G401.6 (cell line): ENCODE measurements at regions not wholly inside any gene's neighbourhood (a gene's known extent, or its start where the extent isn't known, plus 50 kb on each side); places are given as distances from the start of the nearest gene placed in this dataset.

Experiments
- FAIRE-seq: peaks from 2 replicates; lab custom pipeline; 2012; peaks lifted over from hg19 to GRCh38; lab: Jason Lieb, UNC

DNA sequence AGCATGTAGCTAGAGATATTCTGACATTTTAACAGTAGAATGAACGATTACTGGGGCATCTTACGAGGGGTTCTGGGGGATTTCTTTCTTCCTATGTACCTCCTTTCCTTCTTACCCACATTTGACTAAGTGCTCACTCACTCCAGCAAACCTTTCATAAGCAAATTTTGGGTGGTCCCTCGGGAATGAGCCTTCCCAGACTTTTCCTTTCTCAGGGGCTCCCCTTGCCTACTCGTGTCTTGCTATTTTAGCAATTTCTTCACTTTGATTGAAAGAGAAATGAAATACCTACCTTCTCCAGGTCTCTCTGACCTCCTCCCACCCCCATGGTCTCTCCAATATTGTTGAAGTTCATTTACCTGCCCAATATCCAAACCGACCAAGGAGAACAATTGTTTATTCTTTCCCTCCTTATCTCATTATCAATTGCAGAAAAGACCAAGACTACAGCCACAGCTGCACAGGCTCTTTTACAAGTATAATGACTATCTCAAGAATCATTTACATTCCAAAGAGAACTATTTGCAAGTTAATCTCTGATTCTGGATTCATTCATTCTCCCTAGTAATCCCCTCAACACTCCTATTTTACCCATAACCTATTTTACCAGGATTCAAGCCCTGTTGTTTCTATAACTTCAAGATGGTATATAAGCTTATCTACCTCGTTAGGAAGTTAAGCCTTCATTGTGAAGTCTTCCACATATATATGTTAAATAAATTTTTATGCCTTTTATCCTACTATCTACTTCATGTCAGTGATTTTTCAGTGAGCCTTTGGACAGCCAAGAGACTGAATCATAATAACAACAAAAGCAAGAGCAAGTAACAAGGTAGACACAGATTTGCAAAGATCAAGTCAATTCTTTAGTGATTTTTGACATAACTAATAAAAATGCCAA, 480.6 kb downstream of the IPMK start:
- no peak for FAIRE-seq

DNA sequence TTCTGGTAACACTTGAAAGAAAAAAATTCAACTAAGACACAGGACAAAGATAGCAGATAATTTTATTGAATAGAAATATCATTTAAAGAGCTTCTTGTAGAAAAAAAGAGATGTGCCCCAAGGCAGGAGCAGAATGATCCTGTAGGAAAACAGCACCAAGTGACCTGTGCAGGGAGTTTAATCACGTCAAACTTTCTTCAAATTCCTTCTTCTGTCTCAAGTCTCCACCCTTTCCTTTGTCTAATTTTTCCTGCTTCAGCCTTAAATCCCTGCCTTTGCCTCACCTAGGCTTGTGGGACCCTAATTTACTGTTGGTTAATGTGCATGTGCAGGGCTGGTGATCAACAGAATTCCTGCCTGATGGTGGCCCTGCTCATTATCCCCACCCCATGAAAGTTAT, 481.4 kb downstream of the IPMK start:
- FAIRE-seq: no peak

GRCh38 chr10:57785546-57785945, 482.1 kb downstream of the IPMK start:
- FAIRE-seq: no peak

DNA sequence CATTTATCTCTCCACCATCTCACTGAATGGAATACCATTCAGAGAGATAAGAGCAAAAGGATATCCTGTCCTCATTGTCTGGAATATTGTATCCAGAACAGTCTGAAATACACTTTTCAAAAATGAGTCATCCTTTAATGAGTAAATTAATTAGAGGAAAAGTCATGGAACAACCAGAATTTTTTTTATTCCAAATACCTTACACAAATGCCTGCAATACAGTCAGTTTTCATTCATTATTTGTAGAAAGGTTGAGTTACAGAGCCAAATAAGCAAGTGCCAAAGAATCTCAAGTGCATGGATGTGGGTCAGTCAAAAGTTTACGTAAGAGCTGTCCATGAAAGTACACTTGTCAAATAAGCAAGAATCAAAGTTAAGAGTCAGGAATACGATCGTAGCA, 482.6 kb downstream of the IPMK start:
- no peak for FAIRE-seq

- FAIRE-seq: no peak
Observed at GRCh38 chr10:57776688-57777432, 490.8 kb downstream of the IPMK start.

DNA sequence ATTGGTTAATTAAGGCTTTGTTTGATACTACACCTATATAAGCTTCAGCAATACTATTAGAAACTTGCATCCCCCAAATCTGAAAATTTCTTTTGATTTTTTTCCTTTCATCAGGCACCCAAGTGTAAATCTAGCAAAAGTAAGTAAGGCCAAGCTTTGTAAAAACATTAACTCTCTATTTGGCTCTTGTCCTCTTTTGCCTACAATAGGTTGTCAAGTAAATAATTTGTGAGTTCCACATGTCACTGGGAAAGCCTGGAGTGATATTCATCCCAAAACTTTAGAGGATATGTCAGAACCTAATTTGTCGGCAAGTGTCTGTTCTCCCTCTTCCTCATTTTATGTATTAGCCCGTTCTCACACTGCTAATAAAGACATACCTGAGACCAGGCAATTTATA, 492.4 kb downstream of the IPMK start:
- FAIRE-seq: no peak

DNA sequence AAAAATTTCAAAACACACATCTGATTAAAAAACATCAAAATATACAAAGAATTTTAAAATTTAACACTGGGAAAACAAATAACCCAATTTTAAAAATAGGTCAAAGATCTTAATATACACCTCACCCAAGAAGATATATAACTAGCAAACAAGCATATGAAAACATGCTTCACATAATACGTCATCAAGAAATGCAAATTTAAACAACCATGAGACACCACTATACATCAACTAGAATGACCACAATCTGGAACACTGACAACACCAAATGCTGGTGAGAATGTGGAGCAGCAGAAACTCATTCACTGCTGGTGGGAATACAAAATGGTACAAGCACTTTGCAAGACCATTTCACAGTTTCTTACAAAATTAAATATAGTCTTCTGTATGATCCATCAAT, 498.4 kb downstream of the IPMK start:
- no peak for FAIRE-seq

GRCh38 chr10:57759777-57760176, 507.9 kb downstream of the IPMK start:
- FAIRE-seq: no peak

DNA sequence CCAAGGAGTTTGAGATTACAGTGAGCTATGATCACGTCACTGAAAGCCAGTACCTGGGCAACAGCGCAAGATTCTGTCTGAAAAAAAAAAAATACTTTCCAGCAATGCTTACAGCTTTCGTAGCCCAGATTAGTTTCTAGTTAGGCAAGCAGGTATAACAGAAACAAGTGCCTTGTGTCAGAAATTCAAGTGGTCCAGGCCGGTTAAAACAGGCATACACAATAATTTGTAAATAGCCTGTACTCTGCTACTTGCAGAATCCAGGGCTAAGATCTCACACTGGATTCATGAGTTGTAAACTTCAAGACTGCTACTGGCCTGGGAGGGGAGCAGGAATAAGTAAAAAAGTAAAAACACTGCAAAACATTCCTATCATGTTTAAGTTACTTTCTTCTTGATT, 512.9 kb downstream of the IPMK start:
- no peak for FAIRE-seq

GRCh38 chr10:57743711-57744110, 524.0 kb downstream of the IPMK start:
- no peak for FAIRE-seq

DNA sequence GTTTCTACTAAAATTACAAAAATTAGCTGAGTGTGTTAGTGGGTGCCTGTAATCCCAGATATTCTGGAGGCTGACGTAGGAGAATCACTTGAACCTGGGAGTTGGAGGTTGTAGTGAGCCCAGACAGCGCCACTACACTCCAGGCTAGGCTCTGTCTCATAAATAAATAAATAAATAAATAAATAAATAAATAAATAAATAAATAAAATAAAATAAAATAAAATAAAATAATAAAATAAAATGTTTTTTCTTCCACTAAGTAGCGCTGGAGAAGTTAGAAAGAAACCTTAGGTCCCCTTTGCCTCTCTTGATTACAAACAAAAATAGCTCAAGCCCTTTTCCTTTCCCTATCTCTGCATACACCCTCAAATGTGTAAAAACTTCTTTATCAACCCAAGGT, 525.9 kb downstream of the IPMK start:
- FAIRE-seq: no peak

DNA sequence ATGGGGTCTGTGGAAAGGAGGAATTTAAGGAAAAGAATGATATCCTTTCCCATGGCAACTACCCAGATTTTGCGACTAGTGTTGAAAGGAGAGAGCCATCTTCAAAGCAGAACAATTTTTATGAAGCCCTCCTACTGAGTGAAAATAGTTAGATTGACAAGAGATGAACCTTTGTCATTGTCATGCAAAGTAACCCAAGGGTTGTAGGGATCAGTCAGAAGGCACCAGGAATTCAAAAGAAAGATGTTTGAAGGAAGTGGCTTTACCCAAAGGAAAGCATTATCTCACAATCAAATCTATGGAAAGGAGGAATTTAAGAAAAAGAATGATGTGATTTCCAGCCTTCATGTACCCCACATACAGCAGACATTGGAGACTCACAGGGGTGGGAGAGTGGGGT, 544.4 kb downstream of the IPMK start:
- FAIRE-seq: no peak

- no peak for FAIRE-seq
Observed at GRCh38 chr10:57716884-57717283, 550.8 kb downstream of the IPMK start.

- FAIRE-seq: no peak
Observed at GRCh38 chr10:57715233-57715632, 552.5 kb downstream of the IPMK start.

GRCh38 chr10:57707300-57707658, 560.4 kb downstream of the IPMK start:
- no peak for FAIRE-seq

GRCh38 chr10:57706576-57707299, 561.0 kb downstream of the IPMK start:
- no peak for FAIRE-seq

DNA sequence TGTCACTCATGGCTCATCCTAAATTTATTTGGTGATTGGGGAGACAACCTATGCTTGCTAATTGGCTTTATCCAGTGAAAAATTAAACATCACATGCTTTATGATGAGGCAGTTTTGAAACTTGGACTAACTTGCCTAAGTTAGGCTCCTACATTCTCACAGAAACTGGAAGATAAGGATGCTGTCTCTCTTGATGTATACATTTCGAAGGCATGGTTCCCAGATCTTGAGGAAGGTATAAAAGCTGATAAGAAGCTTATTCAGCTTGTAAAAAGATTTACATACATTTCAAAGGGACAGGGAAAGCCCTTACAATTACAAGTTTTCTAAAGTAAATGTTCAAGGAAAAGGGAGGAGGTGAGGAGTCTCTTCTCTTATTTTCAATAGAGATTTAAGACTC, 561.7 kb downstream of the IPMK start:
- FAIRE-seq: no peak

GRCh38 chr10:57699944-57700343, 567.8 kb downstream of the IPMK start:
- no peak for FAIRE-seq

GRCh38 chr10:57696641-57697040, 571.1 kb downstream of the IPMK start:
- FAIRE-seq: no peak

GRCh38 chr10:57694956-57695608, 572.6 kb downstream of the IPMK start:
- no peak for FAIRE-seq

- FAIRE-seq: no peak
Observed at GRCh38 chr10:57692255-57692980, 575.3 kb downstream of the IPMK start.
